ENCODE measurements at regions not wholly inside any gene's neighbourhood (a gene's known extent, or its start where the extent isn't known, plus 50 kb on each side); places are given as distances from the start of the nearest gene placed in this dataset.

DNA sequence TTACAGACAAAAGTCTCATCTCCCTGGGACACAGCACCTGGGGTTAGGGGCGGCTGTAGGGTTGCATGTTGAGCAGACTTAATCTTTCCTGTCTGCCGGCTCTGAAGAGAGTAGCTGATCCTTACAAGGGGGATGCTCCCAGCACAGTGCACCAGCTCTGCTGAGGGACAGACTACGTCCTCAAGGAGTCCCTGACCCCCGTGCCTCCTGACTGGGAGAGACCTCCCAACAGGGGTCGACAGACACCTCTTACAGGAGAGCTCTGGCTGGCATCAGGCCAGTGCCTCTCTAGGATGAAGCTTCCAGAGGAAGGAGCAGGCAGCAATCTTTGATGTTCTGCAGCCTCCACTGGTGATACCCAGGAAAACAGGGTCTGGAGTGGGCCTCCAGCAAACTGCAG, 506.0 kb upstream of the FMR1 start:
- no peak for DNase-seq

DNA sequence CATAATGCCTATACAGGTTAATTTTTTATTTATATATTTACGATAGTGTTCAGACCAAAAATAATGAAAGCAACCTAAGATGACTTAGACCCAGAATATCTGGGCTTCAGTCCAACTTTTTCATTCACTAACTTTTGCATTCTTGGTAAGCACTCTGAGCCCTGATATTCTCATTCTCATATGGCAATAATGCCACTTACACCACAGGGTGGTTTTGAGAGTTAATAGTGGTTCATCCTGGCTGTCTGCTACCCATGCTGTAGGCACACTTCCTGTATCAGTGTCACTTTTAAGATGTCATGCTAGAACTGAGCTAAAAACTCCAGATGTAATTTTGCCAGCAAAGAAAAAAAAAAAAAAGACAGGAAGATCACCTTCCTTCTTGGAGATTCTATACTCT, 508.7 kb upstream of the FMR1 start:
- no peak for DNase-seq

DNA sequence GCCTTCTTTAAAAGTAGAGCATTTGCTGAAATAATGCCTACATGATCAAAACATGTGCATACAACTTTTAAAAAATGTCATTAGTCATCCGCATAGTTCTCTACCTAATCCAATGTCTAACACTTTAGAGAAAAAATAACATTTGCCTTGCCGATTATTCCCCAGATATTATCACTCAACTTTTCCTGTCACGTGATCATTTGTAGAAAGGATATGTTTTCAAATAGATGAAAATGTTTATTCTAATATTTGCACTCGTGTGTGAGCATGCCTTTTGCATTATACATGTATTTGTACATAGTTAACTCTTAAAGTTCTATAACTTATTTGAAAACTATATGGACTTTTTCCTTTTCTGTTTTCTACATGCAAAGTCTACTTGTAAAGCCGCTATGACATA, 533.0 kb upstream of the FMR1 start:
- no peak for DNase-seq

DNA sequence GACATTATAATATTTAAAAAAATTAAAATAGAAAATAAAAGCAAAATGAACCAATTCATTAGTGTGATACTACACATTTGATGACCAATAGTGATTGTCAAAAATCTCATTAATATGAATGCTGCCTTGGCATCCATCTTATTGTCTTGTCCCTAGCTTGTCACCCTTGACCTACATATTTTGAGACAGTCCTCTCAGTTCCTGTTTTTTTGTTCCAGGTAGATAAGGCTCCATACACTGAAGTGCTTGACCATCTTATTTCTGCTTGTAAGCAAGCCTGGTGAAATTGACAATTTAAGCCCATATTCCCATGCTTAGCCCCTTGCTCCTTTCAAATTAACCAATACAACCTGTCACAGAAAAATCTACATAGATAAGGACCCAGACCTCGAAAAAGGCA, 534.0 kb upstream of the FMR1 start:
- DNase-seq, result no peak

DNA sequence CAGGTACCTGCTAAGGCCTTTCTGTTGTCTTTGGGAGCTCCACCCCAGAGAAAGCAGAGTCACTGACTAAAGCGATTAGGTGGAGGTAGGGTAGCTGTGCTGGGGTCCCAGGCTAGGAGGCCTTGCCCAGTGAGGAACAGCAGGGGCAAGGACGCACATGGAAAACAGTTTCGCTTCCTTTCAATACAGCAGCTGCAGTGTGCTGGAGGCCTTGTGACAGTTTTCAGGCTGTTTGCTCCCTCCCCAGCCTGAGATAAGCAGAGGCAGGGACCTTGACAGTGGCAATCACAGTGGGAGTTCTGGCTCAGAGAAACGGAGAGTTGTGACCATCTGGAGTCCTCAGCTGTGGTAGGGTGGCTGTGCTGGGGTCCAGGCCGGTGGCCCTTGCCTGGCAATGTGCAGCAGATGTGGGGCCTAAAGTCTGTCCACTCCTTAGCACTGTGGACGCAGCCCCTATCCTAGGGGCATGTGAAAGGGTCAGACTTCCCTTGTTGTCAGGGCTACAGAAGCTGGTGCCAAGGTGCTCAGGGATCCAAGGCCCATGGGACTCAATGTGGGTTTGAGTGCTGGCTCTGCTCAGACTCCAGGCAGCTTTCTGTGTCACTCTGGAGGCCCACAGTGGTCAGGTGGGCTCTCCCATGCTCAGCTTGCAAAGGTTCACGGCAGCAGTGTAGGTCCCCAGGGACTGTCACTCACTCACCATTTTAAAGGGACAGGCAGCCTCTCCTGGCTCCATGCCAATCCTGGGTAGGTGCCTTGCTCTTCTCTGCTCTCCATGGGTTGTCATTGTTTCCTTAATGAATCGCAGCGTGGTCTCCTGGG, 534.9 kb upstream of the FMR1 start:
- DNase-seq, result no peak

DNA sequence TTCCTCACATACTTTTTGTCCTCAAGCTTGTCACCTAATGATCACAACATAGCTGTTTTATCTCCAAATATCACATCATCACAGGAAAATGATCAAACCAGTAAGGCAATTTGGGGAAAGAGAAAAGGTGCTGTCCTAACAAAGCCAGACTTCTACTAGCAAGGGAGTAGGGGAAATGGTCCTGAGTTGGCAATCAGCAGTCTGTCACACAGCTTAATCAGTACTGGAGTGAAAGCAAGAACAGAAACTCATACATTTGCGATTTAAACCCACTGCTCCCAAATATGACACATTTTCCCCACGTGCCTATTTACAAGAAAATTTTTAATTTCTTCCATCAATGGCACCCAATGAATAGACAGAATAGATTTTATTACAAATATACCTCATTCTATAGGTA, 546.8 kb upstream of the FMR1 start:
- no peak for DNase-seq

DNA sequence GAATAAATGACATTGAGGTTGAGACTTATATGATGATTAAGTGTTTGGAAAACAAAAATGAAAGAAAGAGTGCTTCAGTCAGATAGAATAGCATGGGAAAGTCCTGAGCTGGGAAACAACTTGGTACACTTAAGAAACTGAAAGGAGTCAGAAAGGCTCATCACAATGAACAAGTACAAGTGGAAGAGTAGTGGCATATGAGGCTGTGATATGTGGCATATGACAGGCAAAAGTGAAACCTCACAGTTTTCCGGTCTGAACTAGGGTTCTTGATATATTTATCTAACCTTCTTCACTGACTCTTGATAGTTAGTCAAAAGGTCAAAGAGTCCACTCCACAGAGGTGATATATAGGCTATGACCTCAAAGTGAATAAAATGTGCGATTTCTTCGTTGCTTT, 537.1 kb upstream of the CXorf51A start:
- peak; percentile 23 for DNase-seq

DNA sequence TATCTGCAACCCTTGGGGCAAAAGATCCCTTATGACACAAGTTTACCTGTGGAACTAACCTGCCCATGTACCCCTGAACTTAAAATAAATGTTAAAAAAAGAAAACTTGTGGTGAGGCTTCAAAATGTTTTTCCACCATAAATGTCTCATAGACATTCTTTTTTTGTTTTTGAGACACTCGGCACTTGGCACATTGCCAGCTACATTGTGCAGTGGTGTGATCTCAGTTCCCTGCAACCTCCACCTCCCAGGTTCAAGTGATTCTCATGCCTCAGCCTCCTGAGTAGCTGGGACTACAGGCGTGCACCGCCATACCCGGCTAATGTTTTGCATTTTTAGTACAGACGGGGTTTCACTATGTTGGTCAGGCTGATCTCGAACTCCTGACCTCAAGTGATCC, 528.9 kb upstream of the CXorf51A start:
- no peak for DNase-seq

DNA sequence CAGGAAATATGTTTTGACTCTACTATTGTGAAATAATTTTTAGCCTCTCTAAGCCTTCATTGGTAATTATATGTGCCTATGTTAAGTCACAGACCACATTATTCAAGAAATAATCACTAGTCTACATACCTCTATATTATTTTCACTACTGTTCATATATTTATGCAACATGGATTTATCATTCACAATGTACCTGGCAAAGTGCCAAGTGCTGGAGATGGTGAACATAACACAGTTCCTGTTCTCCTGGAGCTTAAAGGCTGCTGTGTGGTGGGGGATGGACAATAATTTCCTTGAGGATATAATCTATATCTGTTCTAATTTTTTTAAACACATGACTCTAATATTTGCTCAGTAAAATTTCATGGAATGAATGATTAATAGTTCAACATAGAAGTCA, 527.7 kb upstream of the CXorf51A start:
- no peak for DNase-seq

DNA sequence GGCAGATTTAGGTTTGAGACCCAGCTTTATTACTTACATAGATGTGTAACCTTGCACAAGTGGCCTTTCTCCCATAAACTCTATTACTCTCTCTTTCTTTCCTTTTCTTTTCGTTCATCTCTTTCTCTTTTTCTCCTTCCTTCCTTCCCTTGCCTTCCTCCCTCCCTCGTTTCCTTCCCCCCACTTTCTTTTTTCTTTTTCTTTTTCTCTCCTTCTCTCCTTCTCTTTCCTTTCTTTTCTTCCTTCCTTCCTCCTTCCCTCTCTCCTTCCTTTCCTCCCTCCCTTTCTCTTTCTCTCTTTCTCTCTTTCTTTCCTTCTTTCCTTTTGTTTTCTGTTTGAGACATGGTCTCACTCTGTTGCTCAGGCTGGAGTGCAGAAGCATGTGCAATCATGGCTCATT, 526.4 kb upstream of the CXorf51A start:
- DNase-seq, result no peak

DNA sequence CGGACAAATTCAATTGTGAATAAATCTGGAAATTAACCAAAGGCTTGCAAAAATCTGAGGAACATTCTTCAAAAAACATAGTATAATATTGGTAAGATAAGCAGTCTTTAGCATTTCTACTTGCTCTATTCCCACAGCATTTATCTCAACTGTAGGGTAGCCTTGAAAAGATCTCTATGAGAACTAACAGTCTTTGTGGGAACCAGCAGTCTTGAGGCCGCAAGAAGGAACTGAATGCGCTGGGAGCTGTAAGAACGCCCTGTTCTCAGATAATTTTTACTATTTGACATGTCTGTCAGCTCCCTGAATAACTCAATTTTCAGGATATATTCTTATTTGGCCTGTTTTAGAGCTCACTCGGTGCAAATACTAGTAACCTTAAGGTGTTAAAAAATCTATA, 519.3 kb upstream of the CXorf51A start:
- DNase-seq, result no peak

DNA sequence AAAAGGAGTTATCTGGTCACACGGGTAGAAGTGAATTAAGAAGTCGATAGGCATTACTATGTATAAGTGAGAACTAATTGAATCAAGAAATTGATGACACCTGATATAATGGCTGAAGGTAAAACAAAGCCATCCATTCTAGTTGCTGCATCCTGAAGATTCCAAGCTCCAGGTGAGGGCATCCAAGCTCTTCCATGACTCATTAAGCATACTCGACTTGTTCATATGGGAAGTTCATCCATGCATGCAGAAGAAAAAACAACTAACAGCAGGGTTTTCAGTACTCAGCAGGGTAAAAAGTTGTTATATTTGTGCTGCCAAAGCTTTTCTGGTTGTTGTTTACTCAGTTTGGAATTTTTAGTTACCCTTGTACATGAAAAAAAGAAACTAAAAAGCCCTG, 508.0 kb upstream of the CXorf51A start:
- no peak for DNase-seq

DNA sequence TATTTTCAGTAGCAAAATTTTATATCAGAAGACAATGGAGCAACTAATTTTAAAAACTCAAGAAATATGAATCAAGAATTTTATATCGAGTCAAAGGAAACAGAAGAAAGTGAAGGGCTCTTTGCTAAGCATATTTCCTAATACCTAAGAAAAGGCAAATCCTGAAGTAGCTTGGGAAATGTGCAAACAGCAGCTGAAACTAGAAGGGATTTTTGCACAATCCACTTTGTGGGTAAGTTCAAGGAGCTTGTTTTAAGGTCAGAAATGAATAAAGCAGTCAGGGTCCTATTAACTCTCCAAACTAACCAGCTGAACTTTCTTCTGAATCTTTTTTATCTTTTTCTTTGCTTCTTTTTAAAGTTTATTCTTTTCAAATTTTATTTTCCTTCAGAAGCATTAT, 500.9 kb upstream of the CXorf51A start:
- DNase-seq, result no peak

Measured in inflammatory macrophage treated with lipopolysaccharide for 4 hours (primary cell).